Neural progenitor cell (in vitro differentiated cells): ENCODE measurements at regions not wholly inside any gene's neighbourhood (a gene's known extent, or its start where the extent isn't known, plus 50 kb on each side); places are given as distances from the start of the nearest gene placed in this dataset.

Experiments used
- EZH2 ChIP-seq: fragments of 200-600 bp; sonication (generic); IDR thresholded peaks from 2 replicates; pipeline ENCODE4 v1.6.1; 2017; ENCODE audit warnings: antibody characterized with exemption, mild to moderate bottlenecking, moderate library complexity
- EZH2phosphoT487 ChIP-seq: fragments of 200-600 bp; sonication (generic); IDR thresholded peaks from 2 replicates; pipeline ENCODE4 v1.6.1; 2017; ENCODE audit warnings: antibody characterized with exemption
- TF ChIP-seq, protein P1 (sequence below): fragments of 200-600 bp; sonication (generic); IDR thresholded peaks from 2 replicates; pipeline ENCODE4 v1.5.1; 2017; ENCODE audit warnings: antibody characterized with exemption, mild to moderate bottlenecking

DNA sequence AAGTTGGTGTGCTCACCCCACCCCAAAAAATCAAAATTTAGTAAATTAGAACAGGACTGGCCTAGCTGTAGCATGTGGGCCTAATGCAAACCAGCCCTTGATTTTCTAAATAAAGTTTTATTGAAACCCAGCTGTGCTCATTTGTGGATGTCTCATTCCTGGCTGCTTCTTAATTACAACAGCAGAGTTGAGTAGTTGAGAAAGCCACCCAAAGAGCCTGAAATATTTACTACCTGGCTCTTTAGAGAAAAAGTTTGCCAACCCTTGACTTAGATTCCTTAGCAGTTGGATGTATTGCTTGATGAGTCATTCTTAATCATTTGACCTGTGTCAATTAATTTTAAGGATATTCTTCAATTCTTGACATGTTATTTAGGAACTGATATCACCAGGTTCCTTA, 168.3 kb upstream of the PUDP start:
- TF ChIP-seq, protein P1, sequence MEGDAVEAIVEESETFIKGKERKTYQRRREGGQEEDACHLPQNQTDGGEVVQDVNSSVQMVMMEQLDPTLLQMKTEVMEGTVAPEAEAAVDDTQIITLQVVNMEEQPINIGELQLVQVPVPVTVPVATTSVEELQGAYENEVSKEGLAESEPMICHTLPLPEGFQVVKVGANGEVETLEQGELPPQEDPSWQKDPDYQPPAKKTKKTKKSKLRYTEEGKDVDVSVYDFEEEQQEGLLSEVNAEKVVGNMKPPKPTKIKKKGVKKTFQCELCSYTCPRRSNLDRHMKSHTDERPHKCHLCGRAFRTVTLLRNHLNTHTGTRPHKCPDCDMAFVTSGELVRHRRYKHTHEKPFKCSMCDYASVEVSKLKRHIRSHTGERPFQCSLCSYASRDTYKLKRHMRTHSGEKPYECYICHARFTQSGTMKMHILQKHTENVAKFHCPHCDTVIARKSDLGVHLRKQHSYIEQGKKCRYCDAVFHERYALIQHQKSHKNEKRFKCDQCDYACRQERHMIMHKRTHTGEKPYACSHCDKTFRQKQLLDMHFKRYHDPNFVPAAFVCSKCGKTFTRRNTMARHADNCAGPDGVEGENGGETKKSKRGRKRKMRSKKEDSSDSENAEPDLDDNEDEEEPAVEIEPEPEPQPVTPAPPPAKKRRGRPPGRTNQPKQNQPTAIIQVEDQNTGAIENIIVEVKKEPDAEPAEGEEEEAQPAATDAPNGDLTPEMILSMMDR, result no peak
- no peak for TF ChIP-seq EZH2
- TF ChIP-seq EZH2phosphoT487, result no peak
